AG09309 (cell line): ENCODE measurements at regions not wholly inside any gene's neighbourhood (a gene's known extent, or its start where the extent isn't known, plus 50 kb on each side); places are given as distances from the start of the nearest gene placed in this dataset.

ENCODE experiments used
- DNase-seq: peaks from one replicate; pipeline ENCODE4 v3.0.0-alpha.2; 2010; ENCODE audit warnings: low read depth
- H3K4me3 ChIP-seq: 2 replicates; pipeline ENCODE4 v1.5.1; 2011; ENCODE audit warnings: mild to moderate bottlenecking, low read depth, low read length, moderate library complexity; ENCODE audit not compliant: control insufficient read depth
- CTCF ChIP-seq: IDR thresholded peaks from 2 replicates; pipeline ENCODE4 v1.5.1; 2011; ENCODE audit warnings: mild to moderate bottlenecking, low read depth, low read length, inconsistent platforms; ENCODE audit not compliant: insufficient read depth, control insufficient read depth; ENCODE audit errors: missing control alignments

DNA sequence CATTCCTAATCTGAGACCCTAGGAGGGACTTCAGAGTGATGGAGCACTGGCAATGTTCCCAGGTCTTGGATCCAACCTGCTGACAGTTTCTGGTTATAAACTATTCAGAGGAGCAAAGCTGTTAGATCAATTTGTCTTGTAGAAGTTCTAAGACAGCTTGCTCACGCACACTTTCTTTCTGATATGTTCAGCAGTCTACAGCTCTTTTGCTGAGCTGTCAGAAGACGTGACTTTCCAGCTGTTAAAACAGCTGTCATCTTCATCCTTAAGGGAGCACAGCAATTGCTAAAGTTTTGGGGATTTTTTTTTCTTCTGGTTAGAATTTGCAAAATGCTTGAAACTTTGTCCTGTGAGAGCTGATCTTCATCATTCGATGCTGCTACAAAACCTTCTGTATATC lies 823.1 kb downstream of the SORCS1 start:
- no peak for TF ChIP-seq CTCF
- no peak for DNase-seq
- no peak overlapping the region for H3K4me3 ChIP-seq

- no peak overlapping the region for H3K4me3 ChIP-seq
- TF ChIP-seq CTCF: no peak
- no peak for DNase-seq
These were observed 826.0 kb downstream of the SORCS1 start for GRCh38 chr10:106338486-106338885.

DNA sequence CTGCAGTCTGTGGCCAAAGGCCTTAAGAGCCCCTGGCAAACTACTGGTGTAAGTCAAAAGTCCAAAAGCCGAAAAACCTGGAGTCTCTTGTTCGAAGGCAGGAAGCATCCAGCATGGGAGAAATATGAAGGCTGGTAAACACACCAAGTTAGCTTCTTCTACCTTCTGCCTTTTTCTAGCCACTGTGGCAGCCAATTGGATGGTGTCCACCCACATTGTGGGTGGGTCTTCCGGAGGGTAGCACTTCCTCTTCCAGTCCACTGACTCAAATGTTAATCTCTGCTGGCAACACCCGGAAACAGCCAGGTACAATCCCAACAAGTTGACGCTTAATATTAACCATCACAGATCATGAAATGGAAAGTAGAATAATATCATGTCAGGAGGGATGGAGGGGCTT lies 827.6 kb downstream of the SORCS1 start:
- no peak for DNase-seq
- H3K4me3 ChIP-seq: no peak overlapping the region
- no peak for TF ChIP-seq CTCF

DNA sequence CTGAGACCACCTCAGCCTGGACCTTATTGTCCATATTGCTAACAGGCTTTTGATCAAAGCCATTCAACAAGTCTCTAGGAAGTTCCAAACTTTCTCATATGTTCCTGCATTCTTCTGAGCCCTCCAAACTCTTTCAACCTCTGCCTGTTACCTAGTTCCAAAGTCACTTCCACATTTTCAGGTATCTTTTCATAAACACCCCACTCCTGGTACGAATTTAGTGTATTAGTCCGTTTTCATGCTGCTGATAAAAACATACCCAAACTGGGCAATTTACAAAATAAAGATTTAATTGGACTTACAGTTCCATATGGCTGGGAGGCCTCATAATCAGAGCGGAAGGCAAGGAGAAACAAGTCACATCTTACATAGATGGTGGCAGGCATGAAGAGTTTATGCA lies 836.8 kb downstream of the SORCS1 start:
- no peak for TF ChIP-seq CTCF
- no peak for DNase-seq
- H3K4me3 ChIP-seq: no peak overlapping the region

DNA sequence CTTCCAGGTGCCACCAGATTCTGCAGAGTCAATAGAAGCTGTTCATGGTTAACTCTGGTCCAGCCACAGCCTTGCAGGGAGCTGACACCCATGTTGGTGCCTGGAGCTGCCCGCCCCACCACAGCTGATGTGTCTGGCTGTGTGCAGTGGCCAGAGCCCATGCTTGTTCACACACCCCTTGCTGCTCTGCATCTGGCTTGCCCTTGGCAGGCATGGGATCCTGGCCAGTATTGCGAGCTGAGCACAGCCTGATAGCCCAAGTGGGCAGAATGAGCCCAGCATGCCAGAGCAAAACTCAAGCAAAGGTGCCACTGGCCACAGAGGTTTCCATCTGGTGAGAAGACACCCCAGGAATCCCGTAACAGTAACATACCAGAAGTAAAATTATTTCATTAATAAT lies 843.6 kb downstream of the SORCS1 start:
- TF ChIP-seq CTCF: no peak

GRCh38 chr10:106320078-106320477 lies 844.4 kb downstream of the SORCS1 start:
- no peak for DNase-seq
- H3K4me3 ChIP-seq: no peak overlapping the region
- no peak for TF ChIP-seq CTCF

More for the DNA sequence above, 843.6 kb downstream of the SORCS1 start:
- DNase-seq: no peak
- H3K4me3 ChIP-seq: no peak overlapping the region

DNA sequence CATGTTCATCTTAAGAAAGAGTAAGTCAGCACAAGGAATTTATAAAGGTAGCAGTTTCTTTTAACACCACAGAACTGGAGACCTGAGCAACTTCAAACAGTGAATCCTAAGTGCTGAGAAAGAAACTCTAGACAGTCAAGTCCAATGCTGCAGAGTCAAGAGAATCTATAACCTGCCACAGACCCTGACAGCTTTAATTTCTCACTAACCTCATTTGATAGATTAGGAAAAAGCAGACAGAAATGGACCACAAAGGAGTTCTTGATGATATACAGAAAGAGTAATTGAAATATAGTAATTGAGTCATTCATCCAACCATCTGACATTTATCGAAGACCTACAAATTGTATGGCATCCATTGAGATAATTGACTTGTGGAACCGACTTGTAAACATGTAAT lies 847.0 kb downstream of the SORCS1 start:
- DNase-seq: no peak
- H3K4me3 ChIP-seq: no peak overlapping the region
- no peak for TF ChIP-seq CTCF
